Type B pancreatic cell (in vitro differentiated cells): ENCODE measurements at regions not wholly inside any gene's neighbourhood (a gene's known extent, or its start where the extent isn't known, plus 50 kb on each side); places are given as distances from the start of the nearest gene placed in this dataset.

Source experiments
- DNase-seq: peaks from one replicate; pipeline ENCODE4 v3.0.0; 2021; ENCODE audit warnings: mixed read lengths; ENCODE audit not compliant: unreplicated experiment; ENCODE audit errors: extremely low spot score
- H3K27ac Mint-ChIP-seq: 2 replicates; pipeline ENCODE4 v1.8.0; 2021; ENCODE audit warnings: mild to moderate bottlenecking, mixed read lengths
- H3K27me3 Mint-ChIP-seq: 2 replicates; pipeline ENCODE4 v1.8.0; 2021; ENCODE audit warnings: mixed read lengths
- H3K36me3 Mint-ChIP-seq: 2 replicates; pipeline ENCODE4 v1.8.0; 2021; ENCODE audit warnings: mixed read lengths
- H3K4me1 Mint-ChIP-seq: one replicate; pipeline ENCODE4 v1.8.0; 2021; ENCODE audit warnings: mixed read lengths; ENCODE audit not compliant: unreplicated experiment
- H3K4me3 Mint-ChIP-seq: 2 replicates; pipeline ENCODE4 v1.8.0; 2021; ENCODE audit warnings: mild to moderate bottlenecking, mixed read lengths
- H3K9me3 Mint-ChIP-seq: 2 replicates; pipeline ENCODE4 v1.8.0; 2021; ENCODE audit warnings: mixed read lengths
- CTCF ChIP-seq: fragments of 200-600 bp; sonication (generic); conservative IDR thresholded peaks from 2 replicates; pipeline ENCODE4 v1.5.0; 2021; ENCODE audit warnings: antibody characterized with exemption, mild to moderate bottlenecking

- DNase-seq, result no peak
- no peaks in the 10 kb centered on the region for H3K36me3 Mint-ChIP-seq
- no peaks in the 10 kb centered on the region for H3K27me3 Mint-ChIP-seq
- no peak overlapping the region for H3K4me3 Mint-ChIP-seq
- no peak for TF ChIP-seq CTCF
- H3K27ac Mint-ChIP-seq, result no peak overlapping the region
- H3K4me1 Mint-ChIP-seq, result peaks cover 18% of the 10 kb centered on the region
- no peaks in the 10 kb centered on the region for H3K9me3 Mint-ChIP-seq
These were observed 419.7 kb upstream of the PRICKLE1 start for GRCh38 chr12:43008953-43009845.

- H3K27ac Mint-ChIP-seq, result no peak overlapping the region
- H3K4me3 Mint-ChIP-seq, result no peak overlapping the region
- TF ChIP-seq CTCF, result no peak
These were observed 415.4 kb upstream of the PRICKLE1 start for GRCh38 chr12:43004908-43005307.

GRCh38 chr12:43004141-43004540, 414.6 kb upstream of the PRICKLE1 start:
- Mint-ChIP-seq H3K36me3 (no peaks in the 10 kb centered on the region), H3K9me3 (no peaks in the 10 kb centered on the region), H3K4me3 (no peak overlapping the region), H3K27me3 (no peaks in the 10 kb centered on the region), H3K4me1 (peaks cover 14% of the 10 kb centered on the region), H3K27ac (no peak overlapping the region)
- TF ChIP-seq CTCF, result no peak
- no peak for DNase-seq

More at GRCh38 chr12:43004908-43005307, 415.4 kb upstream of the PRICKLE1 start:
- no peaks in the 10 kb centered on the region for H3K36me3 Mint-ChIP-seq
- H3K4me1 Mint-ChIP-seq, result peaks cover 18% of the 10 kb centered on the region
- H3K27me3 Mint-ChIP-seq, result no peaks in the 10 kb centered on the region
- no peaks in the 10 kb centered on the region for H3K9me3 Mint-ChIP-seq
- DNase-seq, result no peak

GRCh38 chr12:42996869-42997431, 407.4 kb upstream of the PRICKLE1 start:
- H3K4me3 Mint-ChIP-seq, result no peak overlapping the region
- peaks cover 4% of the 10 kb centered on the region for H3K9me3 Mint-ChIP-seq
- TF ChIP-seq CTCF, result no peak
- no peak overlapping the region for H3K27ac Mint-ChIP-seq
- no peaks in the 10 kb centered on the region for H3K36me3 Mint-ChIP-seq
- DNase-seq, result no peak
- peaks cover 7% of the 10 kb centered on the region for H3K4me1 Mint-ChIP-seq
- no peaks in the 10 kb centered on the region for H3K27me3 Mint-ChIP-seq

GRCh38 chr12:42992826-42993225, 403.3 kb upstream of the PRICKLE1 start:
- H3K27ac Mint-ChIP-seq, result no peak overlapping the region
- peaks cover 12% of the 10 kb centered on the region for H3K4me1 Mint-ChIP-seq
- no peak overlapping the region for H3K4me3 Mint-ChIP-seq
- H3K9me3 Mint-ChIP-seq, result peaks cover 4% of the 10 kb centered on the region
- no peaks in the 10 kb centered on the region for H3K27me3 Mint-ChIP-seq
- no peak for DNase-seq
- no peaks in the 10 kb centered on the region for H3K36me3 Mint-ChIP-seq
- no peak for TF ChIP-seq CTCF
